NOMO-1 treated with dmso at 0.1 percent for 144 hours (cell line): ENCODE measurements at regions not wholly inside any gene's neighbourhood (a gene's known extent, or its start where the extent isn't known, plus 50 kb on each side); places are given as distances from the start of the nearest gene placed in this dataset.
A peak's percentile ranks its signal among the peaks of the same experiment; 100 is the strongest.
"Not testable (repeated sequence)": the region's sequence is repeated elsewhere in the genome, so short reads cannot be mapped to it uniquely, and the experiment has no call there.

Source experiments
- DNase-seq: peaks from one replicate; lab custom pipeline; 2025; ENCODE audit not compliant: unreplicated experiment; lab: John Stamatoyannopoulos, UW

DNA sequence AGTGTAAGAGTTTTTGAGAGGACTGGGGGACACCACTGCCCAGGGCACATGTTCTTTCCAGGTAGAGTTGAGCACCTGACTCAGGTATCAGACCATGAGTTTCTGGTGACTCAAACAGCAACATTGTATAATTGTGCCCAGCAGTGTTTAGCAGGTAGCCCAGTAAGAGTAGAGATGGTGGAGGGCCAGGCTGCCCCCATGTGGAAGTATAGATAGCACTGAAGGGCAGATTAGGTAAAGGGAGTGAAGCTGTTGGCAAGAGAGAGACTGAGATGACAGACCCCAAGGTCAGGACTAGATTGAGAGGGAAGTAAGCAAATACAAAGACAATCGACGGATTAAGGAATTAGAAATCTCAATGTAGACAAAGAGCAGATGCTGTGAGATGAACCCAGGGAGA, 74.6 kb downstream of the TRIM42 start:
- DNase-seq, result no peak

DNA sequence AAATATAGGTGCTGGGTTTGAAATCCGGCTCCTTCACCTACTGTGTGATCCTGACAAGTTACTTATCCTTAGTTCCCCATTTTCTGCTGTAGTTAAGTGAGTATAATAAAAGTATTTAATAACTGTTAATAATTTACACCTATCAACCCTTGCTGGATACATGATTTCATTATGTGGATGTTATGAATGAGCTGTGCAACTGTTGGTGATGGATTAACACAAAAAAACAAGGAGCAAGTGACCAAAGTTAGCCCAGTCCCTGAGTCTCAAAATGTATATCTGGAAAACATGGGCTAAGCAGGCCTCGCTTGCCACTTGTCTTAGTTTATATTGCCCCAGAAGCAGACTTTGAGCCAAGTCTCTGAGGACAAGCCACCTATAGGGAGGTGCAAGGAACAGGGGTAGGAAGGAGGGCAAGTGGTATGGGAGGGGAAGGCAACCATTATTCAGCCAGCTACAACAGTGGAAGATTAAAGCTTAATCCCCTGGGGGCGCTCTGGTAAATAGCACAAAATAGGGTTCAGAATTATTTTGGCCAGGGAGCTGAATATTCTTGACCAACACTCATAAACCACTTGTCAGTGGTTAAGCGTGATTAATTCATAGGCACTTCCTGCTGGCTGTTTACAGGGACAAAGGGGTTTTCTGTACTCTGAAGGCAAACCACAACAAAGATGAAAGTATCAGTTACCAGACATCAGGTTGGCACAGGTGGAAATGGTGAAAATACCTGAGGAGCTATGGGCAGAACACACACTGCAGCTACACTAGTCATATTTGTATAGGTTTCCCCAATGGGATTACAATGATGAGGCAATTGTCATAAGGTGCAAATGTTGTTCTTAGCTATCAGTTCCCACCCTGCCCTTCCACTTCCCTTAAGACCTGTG, 76.2 kb downstream of the TRIM42 start:
- DNase-seq, result peak; percentile 17

DNA sequence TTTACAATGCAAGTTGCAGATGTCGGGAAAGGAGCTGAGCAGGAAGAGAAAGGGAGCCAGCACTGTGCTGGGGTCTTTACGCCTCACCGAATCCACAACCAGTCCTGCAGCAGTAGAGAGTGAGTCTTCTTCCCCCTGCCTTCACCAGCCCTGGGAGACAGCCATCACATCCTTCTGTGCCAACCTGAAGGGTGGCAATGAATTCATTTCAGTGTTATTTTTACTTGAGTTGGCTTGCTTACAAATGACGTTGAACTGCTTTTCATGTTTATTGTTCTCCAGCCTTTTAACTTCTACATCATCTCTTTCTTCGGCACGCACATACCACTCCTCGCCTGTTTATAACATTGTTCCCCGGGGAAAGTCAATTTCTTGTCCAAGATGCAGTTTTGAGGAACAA, 77.1 kb downstream of the TRIM42 start:
- DNase-seq, result no peak

DNA sequence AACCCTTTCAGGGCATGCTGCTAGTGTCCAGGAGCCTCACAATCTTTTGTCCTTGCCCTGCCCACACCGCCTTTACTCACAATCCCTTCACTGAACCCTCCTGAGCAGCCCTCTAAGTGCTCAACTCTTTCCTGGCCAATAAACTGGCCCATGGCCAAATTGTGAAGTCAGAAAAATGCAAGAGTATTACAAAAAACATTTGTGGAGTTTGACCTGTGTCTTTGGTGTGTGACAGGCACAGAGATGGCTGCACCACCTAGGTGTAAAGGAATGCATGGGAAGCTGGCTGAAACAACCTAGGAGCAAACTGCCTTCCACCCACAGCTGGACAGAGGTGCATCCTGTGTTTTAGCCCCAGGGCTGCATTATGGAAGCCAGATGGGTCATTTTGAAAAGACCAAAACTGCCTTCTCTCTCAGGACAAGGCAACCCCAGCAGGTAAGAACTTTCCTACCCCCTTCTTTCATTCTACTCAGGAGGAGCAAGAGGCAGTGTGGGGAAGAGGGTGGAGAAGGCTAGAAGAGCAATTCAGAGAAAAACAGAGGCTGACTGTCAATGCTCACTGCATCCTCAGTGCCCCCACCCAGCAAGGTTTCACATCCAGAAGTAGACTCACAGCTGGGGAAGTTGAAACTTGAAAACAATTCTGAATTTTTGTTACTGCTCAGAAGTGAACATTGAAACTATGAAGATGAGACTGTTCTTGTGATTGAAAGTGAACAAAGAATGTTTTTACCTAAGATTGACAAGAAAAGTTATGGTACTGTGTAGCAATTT, 78.6 kb downstream of the TRIM42 start:
- no peak for DNase-seq

DNA sequence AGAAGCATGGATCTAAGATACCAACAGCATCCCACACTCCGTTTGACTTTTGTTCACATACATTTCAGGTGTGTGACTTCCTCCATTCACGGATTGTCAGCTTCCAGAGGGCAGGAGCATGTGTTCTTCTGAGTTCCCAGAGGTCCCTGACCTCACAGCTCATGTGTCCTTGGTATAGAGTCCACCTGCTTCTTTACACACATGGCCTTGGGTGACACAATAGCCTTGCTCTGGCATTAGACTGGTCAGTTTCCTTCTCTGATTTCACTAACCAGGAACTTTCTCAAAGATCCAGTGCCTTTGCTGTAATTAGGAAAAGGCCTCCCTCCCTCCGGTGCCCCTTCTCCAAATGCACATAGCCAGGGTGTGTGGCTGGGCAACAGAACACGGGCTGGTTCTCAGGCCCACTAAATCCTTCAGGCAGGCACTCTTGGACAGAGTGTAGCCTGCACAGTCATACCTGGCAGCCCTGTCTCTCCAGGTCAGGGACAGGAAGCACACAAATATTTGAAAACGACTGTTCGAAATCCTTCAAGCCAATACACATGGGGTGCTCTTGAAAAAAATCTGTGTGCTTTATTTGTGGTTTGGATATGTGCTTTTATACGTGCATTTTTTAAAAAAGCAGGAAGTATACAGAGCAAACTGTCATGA, 81.1 kb downstream of the TRIM42 start:
- no peak for DNase-seq

DNA sequence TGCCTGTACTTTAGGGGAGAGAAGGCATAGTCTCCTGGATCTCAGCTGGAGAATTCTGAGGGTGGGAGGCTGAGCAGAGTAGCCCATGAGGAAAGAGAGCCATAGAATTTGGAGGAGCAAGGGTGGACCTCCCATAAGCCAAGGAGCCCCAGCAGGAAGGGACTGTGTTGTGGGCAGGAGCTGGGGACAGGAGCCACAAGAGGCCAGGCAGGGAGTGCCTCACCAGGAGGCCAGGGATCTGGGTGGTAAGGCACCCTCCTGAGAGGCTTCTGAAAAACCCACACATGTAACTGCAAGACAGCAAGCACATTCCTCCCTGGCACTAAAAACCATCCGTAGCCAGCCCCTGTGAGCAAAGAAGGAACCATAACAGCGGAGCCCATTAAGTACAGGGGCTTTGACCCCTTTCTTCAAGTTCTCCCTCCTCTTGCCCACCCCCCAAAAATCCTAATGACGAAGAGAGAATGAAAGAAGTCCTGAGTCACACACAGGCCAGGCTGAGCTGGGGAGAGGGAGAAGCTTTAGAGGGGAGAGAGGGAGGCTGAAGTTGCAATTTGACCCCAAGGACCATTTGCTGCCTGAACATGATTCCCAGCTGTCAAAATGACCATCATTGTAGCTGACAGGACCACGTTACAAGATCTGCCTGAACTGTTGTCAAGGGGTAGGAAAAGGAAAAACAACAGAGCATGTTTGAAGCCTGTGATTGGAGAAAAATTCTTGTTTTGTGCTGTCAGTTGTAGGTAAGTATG, 82.6 kb downstream of the TRIM42 start:
- DNase-seq, result no peak

DNA sequence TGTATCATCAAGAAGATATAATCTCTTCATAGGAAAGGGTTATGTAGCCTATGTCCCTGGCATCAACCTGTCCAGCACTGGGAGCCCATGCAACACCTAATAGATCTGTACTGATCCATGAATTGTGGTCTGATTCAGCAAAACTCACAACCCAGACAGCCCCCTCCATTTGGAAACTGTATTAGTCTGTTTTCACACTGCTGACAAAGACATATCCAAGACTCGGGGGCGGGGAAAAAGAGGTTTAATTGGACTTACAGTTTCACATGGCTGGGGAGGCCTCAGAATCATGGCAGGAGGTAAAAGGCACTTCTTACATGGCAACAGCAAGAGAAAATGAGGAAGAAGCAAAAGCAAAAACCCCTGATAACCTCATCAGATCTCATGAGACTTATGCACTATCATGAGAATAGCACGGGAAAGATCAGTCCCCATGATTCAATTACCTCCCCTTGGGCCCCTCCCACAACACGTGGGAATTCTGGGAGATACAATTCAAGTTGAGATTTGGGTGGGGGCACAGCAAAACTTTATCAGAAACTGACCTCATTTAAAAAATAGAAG, 83.3 kb downstream of the TRIM42 start:
- DNase-seq, result no peak

DNA sequence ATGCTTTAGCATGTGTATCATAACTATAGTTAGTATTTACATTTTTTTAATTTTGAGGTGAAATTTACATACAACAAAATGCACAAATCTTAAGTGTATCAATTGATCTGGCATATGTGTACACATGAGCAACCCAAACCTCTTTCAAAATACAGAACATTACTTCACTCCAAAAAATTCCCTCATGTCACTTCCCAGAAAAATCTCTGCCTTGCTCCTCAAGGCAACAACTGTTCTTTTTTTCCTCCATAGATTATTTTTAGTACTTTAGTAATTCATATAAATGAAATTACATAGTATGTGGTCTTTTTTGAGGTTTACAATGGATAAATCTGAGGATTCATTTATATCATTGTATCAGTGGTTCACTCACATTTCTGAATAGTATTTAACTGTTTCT, 84.9 kb downstream of the TRIM42 start:
- DNase-seq, result no peak

DNA sequence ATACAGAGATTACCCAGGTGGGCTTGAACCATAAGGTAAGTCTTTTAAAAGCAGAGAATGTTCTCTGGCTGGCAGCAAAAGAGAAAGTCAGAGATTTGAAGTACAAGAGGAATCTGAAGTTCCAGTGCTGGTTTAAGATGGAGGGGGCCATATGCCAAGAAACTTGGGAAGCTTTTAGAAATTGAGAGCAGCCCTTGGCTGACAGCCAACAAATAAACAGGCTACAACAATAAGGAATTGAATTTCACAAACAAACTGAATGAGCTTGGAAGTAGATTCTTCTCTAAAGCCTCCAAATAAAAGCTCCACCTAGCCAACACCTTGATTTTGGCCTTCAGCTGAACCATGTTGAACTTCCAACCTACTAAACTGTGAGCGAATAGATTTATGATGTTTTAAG, 85.7 kb downstream of the TRIM42 start:
- no peak for DNase-seq

DNA sequence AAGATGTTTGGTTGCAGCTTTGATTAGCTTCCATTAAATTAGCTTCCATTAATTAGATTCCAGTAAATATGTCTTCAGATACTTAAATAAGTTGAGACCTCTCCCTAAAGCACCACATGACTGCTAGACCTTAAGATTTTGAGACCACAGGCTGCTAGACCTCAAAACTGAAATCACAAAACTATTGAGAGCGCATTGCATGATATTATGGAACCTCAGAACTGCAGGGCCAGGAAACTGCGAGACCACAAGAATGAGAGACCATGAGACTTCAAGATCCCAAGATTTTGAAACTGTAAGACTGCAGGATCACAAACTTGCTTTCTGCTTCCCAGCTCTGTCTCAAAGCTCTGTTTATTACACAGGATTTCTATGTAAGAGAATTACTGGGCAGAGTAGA, 87.4 kb downstream of the TRIM42 start:
- DNase-seq, result no peak

DNA sequence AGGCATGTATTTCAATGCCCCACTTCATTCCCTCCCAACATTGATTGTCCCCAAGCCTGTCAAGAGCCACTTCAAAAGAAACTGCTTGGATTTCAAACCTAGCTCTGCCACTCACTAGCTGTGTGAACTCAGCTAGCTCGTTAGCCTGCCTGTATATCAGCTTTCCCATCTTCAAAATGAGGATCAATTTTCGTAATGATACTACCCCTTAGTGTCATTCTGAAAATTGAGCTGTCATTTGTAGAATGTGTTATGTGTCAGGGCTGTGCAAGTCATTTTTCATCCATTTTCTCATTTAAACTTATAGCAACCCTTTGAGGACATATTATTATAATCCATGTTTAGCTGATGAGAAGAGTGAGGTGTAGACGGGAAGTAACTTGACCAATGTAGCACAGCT, 88.6 kb downstream of the TRIM42 start:
- no peak for DNase-seq

DNA sequence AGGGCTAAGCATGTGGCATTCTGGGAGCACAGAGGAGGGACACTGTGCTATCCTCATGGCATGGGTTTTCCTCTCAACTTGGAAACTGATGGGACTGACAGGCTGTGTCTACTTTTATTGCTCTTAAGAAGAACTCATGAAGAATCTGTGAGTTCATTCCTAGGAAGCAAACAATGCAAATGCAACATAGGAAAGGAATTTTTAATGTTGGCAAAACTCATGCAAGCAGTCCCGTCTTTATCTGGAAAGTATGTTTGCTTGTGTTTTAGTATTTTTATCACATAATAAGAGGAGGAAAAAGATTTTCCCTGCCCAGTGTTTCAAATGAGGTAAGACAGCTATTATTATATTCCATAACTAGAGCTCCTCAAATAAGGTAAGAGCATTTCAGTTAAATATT, 89.7 kb downstream of the TRIM42 start:
- DNase-seq, result no peak

DNA sequence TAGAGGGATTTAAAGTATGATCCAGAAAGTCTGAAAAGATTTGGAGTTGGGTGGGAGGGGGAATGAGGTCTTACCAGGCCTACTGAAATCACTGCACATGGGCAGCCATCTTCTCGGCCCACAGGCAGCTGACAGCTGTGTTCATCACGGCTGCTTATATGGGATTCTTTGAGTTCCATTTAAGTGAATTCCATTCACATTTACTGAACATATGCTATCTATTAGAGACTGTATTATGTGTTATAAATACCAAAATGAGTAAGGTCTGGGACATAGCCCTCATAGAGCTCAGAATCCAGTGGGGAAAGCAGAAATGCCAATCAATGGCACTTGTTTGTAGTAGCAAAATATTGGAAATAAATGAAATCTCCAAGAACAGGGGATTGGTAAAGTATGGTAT, 91.1 kb downstream of the TRIM42 start:
- no peak for DNase-seq

DNA sequence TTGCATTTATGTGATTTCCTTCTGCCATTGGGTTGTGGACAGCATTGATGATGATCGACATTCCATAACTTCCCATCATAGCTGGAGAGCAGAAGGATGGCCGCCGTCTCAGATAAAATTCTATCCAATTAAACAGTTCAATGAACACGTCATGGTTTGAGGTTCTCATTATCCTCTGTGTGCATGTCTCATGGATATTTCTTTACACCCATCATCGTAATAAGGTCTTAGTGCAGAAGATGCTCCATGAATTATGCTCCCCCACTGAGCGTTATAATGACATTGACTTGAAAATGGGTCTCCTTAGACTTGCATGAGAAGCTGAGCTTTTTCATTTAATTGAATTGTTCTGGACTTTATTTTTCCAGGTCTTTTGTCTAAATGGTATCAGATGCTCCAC, 92.1 kb downstream of the TRIM42 start:
- no peak for DNase-seq

DNA sequence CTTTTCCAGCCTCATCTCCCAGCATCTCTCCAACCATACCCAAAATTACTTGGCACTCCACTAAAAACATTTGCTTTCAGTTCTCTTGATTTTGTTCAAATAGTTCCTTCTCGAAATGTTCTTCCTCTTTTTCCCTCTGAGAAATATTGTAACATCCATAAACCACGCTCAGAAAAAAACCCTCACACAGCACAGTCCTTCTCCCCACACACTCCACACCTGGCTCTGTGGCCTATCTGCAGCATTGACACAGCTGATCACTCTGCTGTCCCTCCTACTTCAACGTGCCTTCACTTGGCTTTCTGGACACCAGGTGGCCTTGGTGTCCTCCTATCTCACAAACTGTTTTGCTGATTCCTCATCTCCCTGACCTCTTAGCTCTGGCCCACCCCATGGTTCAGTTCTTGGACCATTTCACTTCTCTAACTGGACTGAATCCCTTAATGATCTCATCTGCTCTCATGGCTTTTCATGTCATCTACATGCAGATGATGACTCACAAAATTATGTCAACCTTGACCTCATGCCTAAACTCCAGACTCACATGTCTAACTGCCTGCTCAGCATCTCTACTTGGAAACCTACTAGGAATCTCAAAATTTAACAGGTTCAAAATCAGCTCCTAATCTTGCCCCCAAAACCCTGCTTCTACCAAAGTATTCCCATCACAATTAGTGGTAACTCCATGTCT, 93.3 kb downstream of the TRIM42 start:
- DNase-seq, result peak; percentile 81

DNA sequence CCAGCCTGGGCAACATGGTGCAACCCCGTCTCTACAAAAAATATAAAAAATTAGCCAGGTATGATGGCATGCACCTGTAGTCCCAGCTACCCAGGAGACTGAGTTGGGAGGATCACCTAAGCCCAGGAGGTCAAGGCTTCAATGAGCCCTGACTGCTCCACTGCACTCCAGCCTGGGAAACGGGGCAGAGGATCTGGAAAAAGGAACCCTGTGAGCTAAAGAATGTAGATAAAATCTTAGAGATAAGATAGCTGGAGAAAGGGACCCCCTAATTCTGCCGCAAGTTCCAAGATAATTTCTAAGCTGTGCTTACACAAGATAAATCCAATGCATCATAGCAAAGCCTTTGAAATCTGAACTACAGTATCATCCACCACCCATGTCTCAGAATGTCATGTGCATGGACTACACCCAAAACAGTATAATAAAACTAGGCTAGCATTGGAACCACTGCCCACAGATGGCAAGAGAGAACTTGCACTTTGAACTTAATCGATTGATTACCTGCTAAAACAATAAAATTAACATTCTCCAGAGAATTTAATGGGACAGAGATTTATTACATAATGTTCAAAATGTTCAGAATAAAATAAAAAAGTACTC, 99.9 kb downstream of the TRIM42 start:
- no peak for DNase-seq

DNA sequence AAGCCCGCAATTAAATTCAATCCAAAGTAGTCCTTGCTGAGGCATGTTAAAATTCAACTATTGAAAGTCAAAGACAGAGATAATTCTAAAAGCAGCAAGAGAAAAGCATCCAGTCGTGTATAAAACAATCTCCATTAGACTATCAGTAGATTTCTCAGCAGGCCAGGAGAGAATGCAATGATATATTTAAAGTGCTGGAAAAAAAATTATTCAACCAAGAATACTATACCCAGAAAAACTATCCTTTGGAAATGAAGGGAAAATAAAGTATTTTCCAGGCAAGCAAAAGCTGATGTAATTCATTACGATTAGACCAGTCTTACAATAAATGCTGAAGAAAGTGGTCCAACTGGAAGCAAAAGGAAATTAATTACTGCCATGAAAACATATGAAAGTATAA, 113.5 kb downstream of the TRIM42 start:
- no peak for DNase-seq

DNA sequence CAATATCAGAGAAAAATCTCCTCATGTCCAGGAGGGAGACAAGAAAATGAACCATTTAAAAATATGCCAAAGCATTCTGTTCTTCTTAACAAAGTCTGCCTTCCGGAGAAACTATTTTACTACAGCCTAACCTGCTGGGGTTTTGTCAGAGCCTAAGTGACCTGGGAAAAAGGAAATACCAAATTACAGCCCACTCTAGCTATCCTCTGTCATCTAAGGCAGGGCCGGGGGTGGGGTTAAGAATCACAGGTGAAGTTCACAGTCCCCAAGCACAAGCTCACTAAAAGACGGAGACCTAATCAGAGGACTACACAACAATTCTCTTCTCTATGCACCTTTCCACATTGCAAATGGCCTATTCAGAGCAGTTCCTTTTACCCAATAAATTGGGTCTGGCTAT, 116.6 kb downstream of the TRIM42 start:
- no peak for DNase-seq

DNA sequence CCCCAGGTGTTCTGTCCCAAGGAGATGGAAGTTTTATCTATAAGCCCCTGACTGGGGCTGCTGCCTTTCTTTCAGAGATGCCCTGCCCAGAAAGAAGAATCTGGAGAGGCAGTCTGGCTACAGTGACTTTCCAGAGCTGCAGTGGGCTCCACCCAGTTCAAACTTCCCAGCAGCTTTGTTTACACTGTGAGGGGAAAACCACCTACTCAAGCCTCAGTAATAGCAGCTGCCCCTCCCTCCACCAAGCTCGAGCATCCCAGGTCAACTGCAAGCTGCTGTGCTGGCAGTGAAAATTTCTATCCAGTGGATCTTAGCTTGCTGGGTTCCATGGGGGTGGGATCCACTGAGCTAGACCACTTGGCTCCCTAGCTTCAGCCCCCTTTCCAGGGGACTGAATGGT, 125.0 kb downstream of the TRIM42 start:
- not testable (repeated sequence) for DNase-seq

DNA sequence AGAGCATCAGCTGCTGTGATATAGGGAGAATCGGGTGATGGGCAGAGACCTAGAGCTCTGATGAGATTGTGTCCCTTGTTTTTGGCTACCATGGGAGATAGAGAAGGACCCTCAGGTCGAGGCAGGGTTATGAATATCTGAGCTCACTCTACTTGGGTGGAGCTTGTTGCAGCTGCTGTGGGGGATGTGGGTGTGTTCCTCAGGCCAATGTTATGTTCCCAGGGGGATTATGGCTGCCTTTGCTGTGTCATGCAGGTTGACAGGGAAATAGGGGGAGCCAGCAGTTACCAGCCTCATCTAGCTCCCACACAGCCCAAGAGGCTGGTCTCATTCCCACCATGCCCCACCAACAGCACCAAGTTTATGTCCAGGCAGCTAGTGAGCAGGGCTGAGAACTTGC, 131.5 kb downstream of the TRIM42 start:
- DNase-seq, result no peak
